Mucosa of rectum (tissue), 2 donors: ENCODE measurements at regions not wholly inside any gene's neighbourhood (a gene's known extent, or its start where the extent isn't known, plus 50 kb on each side); places are given as distances from the start of the nearest gene placed in this dataset.

ENCODE experiments used
- H3K27ac ChIP-seq, 2 donors: one replicate each; pipeline ENCODE4 v1.7.0; 2013; ENCODE audit warnings: inconsistent platforms in 2 of 2, low read depth in 2 of 2, low read length in 2 of 2
- H3K27me3 ChIP-seq, 2 donors: one replicate each; pipeline ENCODE4 v1.7.0; 2013; ENCODE audit warnings: low read length in 2 of 2; ENCODE audit not compliant: control insufficient read depth in 2 of 2, insufficient read depth in 2 of 2
- H3K36me3 ChIP-seq, 2 donors: one replicate each; pipeline ENCODE4 v1.7.0; 2013; ENCODE audit warnings: low read length in 2 of 2; ENCODE audit not compliant: control insufficient read depth in 2 of 2, insufficient read depth in 2 of 2
- H3K4me1 ChIP-seq, 2 donors: one replicate each; pipeline ENCODE4 v1.7.0; 2013; ENCODE audit warnings: low read length in 2 of 2, mild to moderate bottlenecking in 1 of 2; ENCODE audit not compliant: control insufficient read depth in 2 of 2, insufficient read depth in 2 of 2
- H3K4me3 ChIP-seq, 2 donors: one replicate each; pipeline ENCODE4 v1.7.0; 2013; ENCODE audit warnings: low read length in 2 of 2
- H3K9ac ChIP-seq, 2 donors: one replicate each; pipeline ENCODE4 v1.7.0; 2013; ENCODE audit warnings: low read length in 2 of 2, low read depth in 1 of 2, mild to moderate bottlenecking in 1 of 2
- H3K9me3 ChIP-seq, 2 donors: one replicate each; pipeline ENCODE4 v1.7.0; 2013; ENCODE audit warnings: low read length in 2 of 2; ENCODE audit not compliant: control insufficient read depth in 2 of 2
- donor health status: healthy.
- donor health status: Normal muscosa, but diverticular disease.

GRCh38 chr2:35932276-35932963 is 423.2 kb upstream of the CRIM1 start:
- Histone ChIP-seq H3K36me3 (no peaks in the 10 kb centered on the region), H3K27me3 (no peaks in the 10 kb centered on the region), H3K4me3 (no peak overlapping the region), H3K9ac (no peak overlapping the region), H3K9me3 (no peaks in the 10 kb centered on the region), H3K4me1 (no peaks in the 10 kb centered on the region), H3K27ac (no peak overlapping the region)

GRCh38 chr2:35931626-35932025 is 424.0 kb upstream of the CRIM1 start:
- Histone ChIP-seq H3K9me3 (no peaks in the 10 kb centered on the region), H3K4me3 (no peak overlapping the region), H3K27ac (no peak overlapping the region), H3K36me3 (no peaks in the 10 kb centered on the region), H3K4me1 (no peaks in the 10 kb centered on the region), H3K27me3 (no peaks in the 10 kb centered on the region), H3K9ac (no peak overlapping the region)

- H3K4me1 ChIP-seq = no peaks in the 10 kb centered on the region
- H3K27ac ChIP-seq = no peak overlapping the region
- no peak overlapping the region for H3K4me3 ChIP-seq
- no peaks in the 10 kb centered on the region for H3K36me3 ChIP-seq
- no peak overlapping the region for H3K9ac ChIP-seq
- H3K27me3 ChIP-seq = no peaks in the 10 kb centered on the region
- H3K9me3 ChIP-seq = no peaks in the 10 kb centered on the region
Observed at GRCh38 chr2:35931115-35931514, 424.5 kb upstream of the CRIM1 start.

GRCh38 chr2:35929551-35929950 is 426.0 kb upstream of the CRIM1 start:
- no peaks in the 10 kb centered on the region for H3K4me1 ChIP-seq
- no peaks in the 10 kb centered on the region for H3K9me3 ChIP-seq
- no peaks in the 10 kb centered on the region for H3K36me3 ChIP-seq
- no peak overlapping the region for H3K4me3 ChIP-seq
- H3K9ac ChIP-seq = no peak overlapping the region
- no peaks in the 10 kb centered on the region for H3K27me3 ChIP-seq
- no peak overlapping the region for H3K27ac ChIP-seq

GRCh38 chr2:35920061-35920460 is 435.5 kb upstream of the CRIM1 start:
- no peak overlapping the region for H3K9ac ChIP-seq
- no peaks in the 10 kb centered on the region for H3K36me3 ChIP-seq
- no peak overlapping the region for H3K27ac ChIP-seq
- H3K4me3 ChIP-seq = no peak overlapping the region
- H3K27me3 ChIP-seq = no peaks in the 10 kb centered on the region
- H3K9me3 ChIP-seq = no peaks in the 10 kb centered on the region
- no peaks in the 10 kb centered on the region for H3K4me1 ChIP-seq

- Histone ChIP-seq H3K27ac (no peak overlapping the region), H3K9ac (no peak overlapping the region), H3K4me1 (no peaks in the 10 kb centered on the region)
Observed at GRCh38 chr2:35915261-35915660, 440.3 kb upstream of the CRIM1 start.

GRCh38 chr2:35891936-35892335 is 463.6 kb upstream of the CRIM1 start:
- no peak overlapping the region for H3K4me3 ChIP-seq
- H3K9ac ChIP-seq = no peak overlapping the region
- no peaks in the 10 kb centered on the region for H3K9me3 ChIP-seq
- H3K27me3 ChIP-seq = no peaks in the 10 kb centered on the region
- no peaks in the 10 kb centered on the region for H3K36me3 ChIP-seq
- H3K4me1 ChIP-seq = no peaks in the 10 kb centered on the region
- no peak overlapping the region for H3K27ac ChIP-seq

More at GRCh38 chr2:35915261-35915660, 440.3 kb upstream of the CRIM1 start:
- Histone ChIP-seq H3K27me3 (no peaks in the 10 kb centered on the region), H3K36me3 (no peaks in the 10 kb centered on the region), H3K9me3 (no peaks in the 10 kb centered on the region), H3K4me3 (no peak overlapping the region)

GRCh38 chr2:35891528-35891927 is 464.1 kb upstream of the CRIM1 start:
- no peak overlapping the region for H3K9ac ChIP-seq
- no peaks in the 10 kb centered on the region for H3K27me3 ChIP-seq
- H3K4me3 ChIP-seq = no peak overlapping the region
- no peaks in the 10 kb centered on the region for H3K36me3 ChIP-seq
- H3K4me1 ChIP-seq = no peaks in the 10 kb centered on the region
- no peak overlapping the region for H3K27ac ChIP-seq
- H3K9me3 ChIP-seq = no peaks in the 10 kb centered on the region

- Histone ChIP-seq H3K9me3 (no peaks in the 10 kb centered on the region), H3K36me3 (no peaks in the 10 kb centered on the region), H3K4me3 (no peak overlapping the region), H3K27me3 (no peaks in the 10 kb centered on the region), H3K27ac (no peak overlapping the region), H3K9ac (no peak overlapping the region), H3K4me1 (no peaks in the 10 kb centered on the region)
Observed at GRCh38 chr2:35887146-35887545, 468.4 kb upstream of the CRIM1 start.

GRCh38 chr2:35873921-35874320 is 481.7 kb upstream of the CRIM1 start:
- no peaks in the 10 kb centered on the region for H3K9me3 ChIP-seq
- H3K4me3 ChIP-seq = no peak overlapping the region
- H3K27ac ChIP-seq = no peak overlapping the region
- no peak overlapping the region for H3K9ac ChIP-seq
- H3K36me3 ChIP-seq = no peaks in the 10 kb centered on the region
- H3K27me3 ChIP-seq = no peaks in the 10 kb centered on the region
- H3K4me1 ChIP-seq = no peaks in the 10 kb centered on the region

GRCh38 chr2:35871672-35872071 is 483.9 kb upstream of the CRIM1 start:
- H3K4me1 ChIP-seq = no peaks in the 10 kb centered on the region
- H3K4me3 ChIP-seq = no peak overlapping the region
- H3K9ac ChIP-seq = no peak overlapping the region
- H3K9me3 ChIP-seq = no peaks in the 10 kb centered on the region
- no peaks in the 10 kb centered on the region for H3K27me3 ChIP-seq
- no peaks in the 10 kb centered on the region for H3K36me3 ChIP-seq
- H3K27ac ChIP-seq = no peak overlapping the region
